ENCODE measurements at regions not wholly inside any gene's neighbourhood (a gene's known extent, or its start where the extent isn't known, plus 50 kb on each side); places are given as distances from the start of the nearest gene placed in this dataset.

DNA sequence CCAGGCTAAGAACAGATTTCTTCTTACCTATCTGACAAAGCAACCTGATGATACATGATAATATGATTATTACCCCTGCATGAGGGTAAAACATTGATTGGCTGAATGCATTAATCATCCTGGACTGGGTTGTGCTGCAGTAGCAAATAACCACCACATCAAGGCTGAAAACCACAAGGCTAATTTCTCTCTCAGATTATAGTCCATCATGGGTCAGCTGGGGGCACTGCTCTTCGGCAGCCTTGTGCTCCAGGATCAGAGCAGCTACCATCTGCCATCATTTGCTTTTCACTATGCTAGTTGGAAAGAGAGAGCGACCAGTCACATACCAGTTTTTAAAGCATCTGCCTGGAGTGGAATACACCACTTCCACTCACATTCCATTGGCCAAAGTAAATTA, 383.5 kb downstream of the RASEF start:
- TF ChIP-seq, protein P1, sequence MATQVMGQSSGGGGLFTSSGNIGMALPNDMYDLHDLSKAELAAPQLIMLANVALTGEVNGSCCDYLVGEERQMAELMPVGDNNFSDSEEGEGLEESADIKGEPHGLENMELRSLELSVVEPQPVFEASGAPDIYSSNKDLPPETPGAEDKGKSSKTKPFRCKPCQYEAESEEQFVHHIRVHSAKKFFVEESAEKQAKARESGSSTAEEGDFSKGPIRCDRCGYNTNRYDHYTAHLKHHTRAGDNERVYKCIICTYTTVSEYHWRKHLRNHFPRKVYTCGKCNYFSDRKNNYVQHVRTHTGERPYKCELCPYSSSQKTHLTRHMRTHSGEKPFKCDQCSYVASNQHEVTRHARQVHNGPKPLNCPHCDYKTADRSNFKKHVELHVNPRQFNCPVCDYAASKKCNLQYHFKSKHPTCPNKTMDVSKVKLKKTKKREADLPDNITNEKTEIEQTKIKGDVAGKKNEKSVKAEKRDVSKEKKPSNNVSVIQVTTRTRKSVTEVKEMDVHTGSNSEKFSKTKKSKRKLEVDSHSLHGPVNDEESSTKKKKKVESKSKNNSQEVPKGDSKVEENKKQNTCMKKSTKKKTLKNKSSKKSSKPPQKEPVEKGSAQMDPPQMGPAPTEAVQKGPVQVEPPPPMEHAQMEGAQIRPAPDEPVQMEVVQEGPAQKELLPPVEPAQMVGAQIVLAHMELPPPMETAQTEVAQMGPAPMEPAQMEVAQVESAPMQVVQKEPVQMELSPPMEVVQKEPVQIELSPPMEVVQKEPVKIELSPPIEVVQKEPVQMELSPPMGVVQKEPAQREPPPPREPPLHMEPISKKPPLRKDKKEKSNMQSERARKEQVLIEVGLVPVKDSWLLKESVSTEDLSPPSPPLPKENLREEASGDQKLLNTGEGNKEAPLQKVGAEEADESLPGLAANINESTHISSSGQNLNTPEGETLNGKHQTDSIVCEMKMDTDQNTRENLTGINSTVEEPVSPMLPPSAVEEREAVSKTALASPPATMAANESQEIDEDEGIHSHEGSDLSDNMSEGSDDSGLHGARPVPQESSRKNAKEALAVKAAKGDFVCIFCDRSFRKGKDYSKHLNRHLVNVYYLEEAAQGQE (IDR thresholded peaks at IDR 0.05; ENCODE audit: insufficient read depth in 1 of 2, low read depth in 2 of 2, low read length in 2 of 2) = no peak
- TF ChIP-seq POLR2AphosphoS5 (IDR thresholded peaks at IDR 0.05; ENCODE audit: low read depth, low read length) (no peak), FOXP2 (optimal IDR thresholded peaks at IDR 0.05; ENCODE audit: borderline replicate concordance, extremely low read depth, extremely low read length, insufficient read depth) (no peak), TAF1 (IDR thresholded peaks at IDR 0.05; ENCODE audit: borderline replicate concordance, insufficient read depth, low read length) (no peak)

Measured in PFSK-1 (cell line).